Cardiac fibroblast (primary cell): ENCODE measurements at regions not wholly inside any gene's neighbourhood (a gene's known extent, or its start where the extent isn't known, plus 50 kb on each side); places are given as distances from the start of the nearest gene placed in this dataset.
"Not testable (repeated sequence)": the region's sequence is repeated elsewhere in the genome, so short reads cannot be mapped to it uniquely, and the experiment has no call there.

Experiments
- DNase-seq, 2 donors: peaks; one replicate each; pipeline versions ENCODE4 v3.0.0 to v3.0.0-alpha.2; 2010; ENCODE audit warnings: low read depth in 2 of 2
- H3K4me3 ChIP-seq, 2 donors: replicated peaks in 1 of 2; 1 replicate in 1 of 2; 2 replicates in 1 of 2; pipeline ENCODE4 v1.5.1; 2011; ENCODE audit warnings: low read depth in 2 of 2, low read length in 2 of 2, mild to moderate bottlenecking in 2 of 2, moderate library complexity in 1 of 2
- CTCF ChIP-seq: IDR thresholded peaks from one replicate; pipeline ENCODE4 v1.5.1; 2011; ENCODE audit warnings: low read depth, mild to moderate bottlenecking, low read length, inconsistent platforms

GRCh38 chr14:105899657-105900397, 373.4 kb downstream of the TMEM121 start:
- no peak overlapping the region for H3K4me3 ChIP-seq
- DNase-seq, result no peak
- TF ChIP-seq CTCF, result no peak

- no peak for DNase-seq
- TF ChIP-seq CTCF, result no peak
- H3K4me3 ChIP-seq, result no peak overlapping the region
These were observed 374.2 kb downstream of the TMEM121 start for GRCh38 chr14:105900398-105901160.

GRCh38 chr14:105901226-105901625, 374.8 kb downstream of the TMEM121 start:
- H3K4me3 ChIP-seq, result no peak overlapping the region
- TF ChIP-seq CTCF, result no peak
- DNase-seq, result no peak

GRCh38 chr14:105902131-105902898, 375.9 kb downstream of the TMEM121 start:
- DNase-seq, result no peak
- TF ChIP-seq CTCF, result no peak
- H3K4me3 ChIP-seq, result no peak overlapping the region

GRCh38 chr14:105902899-105903165, 376.4 kb downstream of the TMEM121 start:
- DNase-seq, H3K4me3 ChIP-seq: not testable (repeated sequence)

- no peak for DNase-seq
- no peak overlapping the region for H3K4me3 ChIP-seq
- no peak for TF ChIP-seq CTCF
These were observed 377.6 kb downstream of the TMEM121 start for GRCh38 chr14:105903971-105904370.

GRCh38 chr14:105904379-105904778, 378.0 kb downstream of the TMEM121 start:
- no peak overlapping the region for H3K4me3 ChIP-seq
- DNase-seq, result no peak
- TF ChIP-seq CTCF, result no peak
